ENCODE measurements at regions not wholly inside any gene's neighbourhood (a gene's known extent, or its start where the extent isn't known, plus 50 kb on each side); places are given as distances from the start of the nearest gene placed in this dataset.

- TF ChIP-seq CTCF (IDR thresholded peaks at IDR 0.05; ENCODE audit: low read depth, low read length, poor library complexity, severe bottlenecking): no peak
- no peak for TF ChIP-seq EZH2phosphoT487 (IDR thresholded peaks at IDR 0.05; ENCODE audit: borderline replicate concordance, low read length)
These were observed 1064.6 kb upstream of the CHAC2 start for GRCh38 chr2:52703004-52703403.

Data from DOHH2 (cell line).